Fibroblast of villous mesenchyme (primary cell): ENCODE measurements at regions not wholly inside any gene's neighbourhood (a gene's known extent, or its start where the extent isn't known, plus 50 kb on each side); places are given as distances from the start of the nearest gene placed in this dataset.

ENCODE experiments used
- DNase-seq: peaks from one replicate; pipeline ENCODE4 v3.0.0-alpha.2; 2010; ENCODE audit warnings: low read depth
- H3K4me3 ChIP-seq: 2 replicates; pipeline ENCODE4 v1.5.1; 2011; ENCODE audit warnings: low read depth, mild to moderate bottlenecking, low read length
- CTCF ChIP-seq: IDR thresholded peaks from 2 replicates; pipeline ENCODE4 v1.5.1; 2012; ENCODE audit warnings: low read depth, mild to moderate bottlenecking, low read length; ENCODE audit not compliant: insufficient read depth

- TF ChIP-seq CTCF = no peak
- no peak for DNase-seq
- no peak overlapping the region for H3K4me3 ChIP-seq
Observed at GRCh38 chr13:44822291-44822690, 167.0 kb downstream of the NUFIP1 start.

DNA sequence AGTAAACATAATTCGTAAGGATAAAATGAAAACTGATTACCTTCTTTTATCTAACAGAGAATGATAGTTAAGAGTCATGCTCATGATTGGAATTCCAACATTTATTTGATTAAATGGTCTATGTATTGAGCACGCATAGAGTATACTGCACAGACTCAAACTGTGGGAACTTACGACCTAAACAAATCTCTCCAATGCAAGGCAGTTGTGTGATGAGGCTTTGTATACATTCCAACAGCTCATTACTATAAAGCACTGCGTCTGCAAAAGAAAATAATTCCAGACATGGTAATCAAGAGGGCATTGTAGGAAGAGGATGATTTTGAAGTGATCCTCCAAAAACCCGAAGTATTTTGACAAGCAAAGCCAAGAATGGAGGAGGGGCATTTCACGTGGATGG, 169.5 kb downstream of the NUFIP1 start:
- peak; percentile 54 for DNase-seq
- no peak overlapping the region for H3K4me3 ChIP-seq
- no peak for TF ChIP-seq CTCF

DNA sequence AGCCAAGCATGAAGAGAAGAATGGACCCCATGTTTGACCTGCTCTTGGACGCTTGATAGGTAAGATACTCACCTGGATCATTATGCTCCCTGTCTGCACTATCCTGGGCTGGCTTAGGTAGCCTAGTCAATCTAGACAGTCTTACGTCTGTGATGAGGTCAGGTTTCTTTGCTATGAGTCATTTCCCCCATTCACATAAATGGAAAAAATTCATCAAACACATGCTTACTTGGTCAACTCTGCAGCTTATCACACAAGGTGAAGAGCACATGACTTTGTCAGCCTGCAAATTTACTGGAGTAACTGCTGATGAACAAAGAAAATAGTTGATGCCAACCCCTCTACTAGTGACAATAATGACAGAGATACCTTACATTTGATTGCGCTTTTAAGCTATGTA, 170.0 kb downstream of the NUFIP1 start:
- TF ChIP-seq CTCF = no peak
- no peak overlapping the region for H3K4me3 ChIP-seq
- peak; percentile 76 for DNase-seq

DNA sequence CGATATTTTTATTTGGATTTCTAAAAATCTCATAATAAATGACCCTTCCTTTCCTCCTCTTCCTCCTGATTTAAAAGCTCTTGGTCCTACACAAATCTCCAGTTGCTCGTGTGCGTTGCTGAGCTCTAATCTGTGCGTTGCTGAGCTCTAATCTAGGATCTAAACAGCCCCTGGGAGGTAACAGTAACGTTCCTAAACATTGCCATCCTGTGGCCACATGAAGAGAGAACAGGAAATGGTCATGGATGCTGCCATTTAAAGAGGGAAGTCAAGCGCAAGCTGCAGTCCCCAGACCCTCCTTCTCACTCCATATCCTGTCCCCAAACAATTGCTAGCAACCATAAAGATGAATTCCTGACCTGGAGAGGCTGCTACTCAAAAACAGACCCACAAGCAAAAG, 170.8 kb downstream of the NUFIP1 start:
- peak; percentile 40 for TF ChIP-seq CTCF
- no peak overlapping the region for H3K4me3 ChIP-seq
- DNase-seq = peak; percentile 40

- no peak for DNase-seq
- no peak for TF ChIP-seq CTCF
- H3K4me3 ChIP-seq = no peak overlapping the region
Observed at GRCh38 chr13:44818016-44818415, 171.3 kb downstream of the NUFIP1 start.

DNA sequence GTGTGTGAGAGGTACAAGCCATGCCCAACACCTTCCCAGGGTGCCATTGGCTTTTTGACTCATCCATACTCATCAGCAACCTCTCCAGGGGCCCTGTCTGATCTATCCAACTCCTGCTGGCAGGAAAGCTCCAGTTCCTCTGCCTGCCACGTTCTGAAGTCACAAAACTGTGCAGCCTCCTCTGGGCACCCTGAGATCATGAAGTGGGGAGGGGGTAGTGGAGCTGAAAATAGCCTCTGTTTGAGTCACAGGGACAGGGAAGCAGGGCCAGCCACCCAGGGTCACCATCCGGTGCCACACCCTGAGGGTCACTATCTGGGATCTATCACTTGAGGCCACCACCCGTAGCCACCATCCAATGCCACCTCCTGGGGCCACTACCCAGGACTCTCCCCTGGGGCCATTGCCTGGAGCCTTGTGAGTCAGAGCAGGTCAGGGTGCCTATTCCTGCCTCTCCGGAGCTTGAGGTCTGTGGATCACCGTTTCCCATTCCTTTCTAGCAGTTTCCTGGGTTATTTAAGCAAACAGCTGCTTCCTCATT, 172.1 kb downstream of the NUFIP1 start:
- TF ChIP-seq CTCF = no peak
- no peak for DNase-seq
- H3K4me3 ChIP-seq = no peak overlapping the region

GRCh38 chr13:44816701-44817100, 172.6 kb downstream of the NUFIP1 start:
- H3K4me3 ChIP-seq = no peak overlapping the region
- no peak for DNase-seq
- TF ChIP-seq CTCF = no peak
